OCI-LY1 (cell line): ENCODE measurements at regions not wholly inside any gene's neighbourhood (a gene's known extent, or its start where the extent isn't known, plus 50 kb on each side); places are given as distances from the start of the nearest gene placed in this dataset.
"Not testable (repeated sequence)": the region's sequence is repeated elsewhere in the genome, so short reads cannot be mapped to it uniquely, and the experiment has no call there.

Experiments used
- H2AFZ ChIP-seq: fragments of 200-600 bp; sonication (generic), shearing (Covaris generic); 2 replicates; pipeline ENCODE4 v1.6.0; 2014; ENCODE audit warnings: antibody characterized with exemption, mild to moderate bottlenecking, low read length
- H3F3A ChIP-seq: fragments of 200-600 bp; sonication (generic), shearing (Covaris generic); 2 replicates; pipeline ENCODE4 v1.6.0; 2014; ENCODE audit warnings: mild to moderate bottlenecking, antibody characterized with exemption, low read length, moderate library complexity; ENCODE audit not compliant: insufficient read depth
- H3K27ac ChIP-seq: fragments of 200-600 bp; sonication (generic); 2 replicates; pipeline ENCODE4 v1.5.1; 2014; ENCODE audit warnings: low read length, mixed run types, mild to moderate bottlenecking, low read depth; ENCODE audit not compliant: poor library complexity, severe bottlenecking
- H3K27me3 ChIP-seq: fragments of 200-600 bp; sonication (generic); 2 replicates; pipeline ENCODE4 v1.6.0; 2014; ENCODE audit warnings: antibody characterized with exemption, mild to moderate bottlenecking, low read length, moderate library complexity; ENCODE audit not compliant: insufficient read depth
- H3K36me3 ChIP-seq: fragments of 200-600 bp; sonication (generic); 2 replicates; pipeline ENCODE4 v1.6.1; 2014; ENCODE audit warnings: mild to moderate bottlenecking, antibody characterized with exemption, low read length, moderate library complexity, mixed read lengths; ENCODE audit not compliant: insufficient read depth
- H3K4me1 ChIP-seq: fragments of 200-600 bp; sonication (generic); 2 replicates; pipeline ENCODE4 v1.5.1; 2014; ENCODE audit warnings: mild to moderate bottlenecking, low read length, moderate library complexity; ENCODE audit not compliant: insufficient read depth, severe bottlenecking
- H3K4me2 ChIP-seq: fragments of 200-600 bp; sonication (generic), shearing (Covaris generic); 2 replicates; pipeline ENCODE4 v1.6.1; 2014; ENCODE audit warnings: low read length
- H3K4me3 ChIP-seq: fragments of 200-600 bp; sonication (generic); 2 replicates; pipeline ENCODE4 v1.5.1; 2014; ENCODE audit warnings: low read length, low read depth, mild to moderate bottlenecking, mixed read lengths; ENCODE audit not compliant: poor library complexity, severe bottlenecking
- H3K79me2 ChIP-seq: fragments of 200-600 bp; shearing (Covaris generic); 2 replicates; pipeline ENCODE4 v1.6.1; 2016; ENCODE audit warnings: mixed run types, low read length, mixed read lengths; ENCODE audit not compliant: insufficient read depth
- H3K9ac ChIP-seq: fragments of 200-600 bp; sonication (generic), shearing (Covaris generic); 2 replicates; pipeline ENCODE4 v1.6.1; 2014; ENCODE audit warnings: mild to moderate bottlenecking, low read length, mixed read lengths
- H3K9me2 ChIP-seq: fragments of 200-600 bp; sonication (generic), shearing (Covaris generic); 2 replicates; pipeline ENCODE4 v1.6.1; 2014; ENCODE audit warnings: low read depth, mild to moderate bottlenecking, low read length, mixed read lengths
- H3K9me3 ChIP-seq: fragments of 200-600 bp; shearing (Covaris generic); 2 replicates; pipeline ENCODE4 v1.6.1; 2014; ENCODE audit warnings: low read length, mixed read lengths
- H4K20me1 ChIP-seq: fragments of 200-600 bp; sonication (generic), shearing (Covaris generic); 2 replicates; pipeline ENCODE4 v1.6.0; 2016; ENCODE audit warnings: mild to moderate bottlenecking, low read length; ENCODE audit not compliant: insufficient read depth
- CTCF ChIP-seq: fragments of 200-600 bp; sonication (generic), shearing (Covaris generic); IDR thresholded peaks from 2 replicates; pipeline ENCODE4 v1.5.1; 2017; ENCODE audit warnings: mild to moderate bottlenecking, antibody characterized with exemption, low read length, moderate library complexity, mixed read lengths
- EZH2 ChIP-seq: fragments of 200-600 bp; sonication (generic), shearing (Covaris generic); IDR thresholded peaks from 2 replicates; pipeline ENCODE4 v1.8.0; 2017; ENCODE audit warnings: borderline replicate concordance, mixed run types, mild to moderate bottlenecking, antibody characterized with exemption, low read length, moderate library complexity, mixed read lengths

DNA sequence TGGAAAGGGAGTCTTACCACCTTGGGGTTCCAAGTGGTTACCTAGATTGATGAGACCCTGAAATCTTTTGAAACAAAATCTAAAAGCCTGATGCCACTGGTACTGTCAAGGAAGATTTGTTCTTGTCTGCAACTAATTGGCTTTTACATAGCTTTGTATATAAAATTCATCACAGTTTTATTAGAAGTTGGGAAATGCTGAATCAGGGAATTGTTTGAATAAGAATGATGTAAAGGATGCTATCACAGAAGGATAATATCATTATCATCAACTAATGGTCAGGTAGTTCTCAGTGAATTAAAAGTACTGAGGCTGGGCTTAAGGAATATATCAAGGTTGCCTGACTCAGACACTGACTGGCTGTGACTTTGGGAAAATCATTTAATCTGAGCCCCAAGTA, 248.3 kb upstream of the STXBP6 start:
- Histone ChIP-seq H3K9ac (no peak overlapping the region), H3K79me2 (no peaks in the 10 kb centered on the region), H2AFZ (no peak overlapping the region), H3K4me1 (no peaks in the 10 kb centered on the region), H3K27ac (no peak overlapping the region), H3F3A (no peaks in the 10 kb centered on the region), H3K36me3 (no peaks in the 10 kb centered on the region), H3K27me3 (no peaks in the 10 kb centered on the region), H3K4me2 (no peak overlapping the region), H3K9me3 (no peaks in the 10 kb centered on the region), H3K9me2 (no peaks in the 10 kb centered on the region), H3K4me3 (no peak overlapping the region), H4K20me1 (no peaks in the 10 kb centered on the region)
- TF ChIP-seq CTCF (no peak), EZH2 (no peak)

DNA sequence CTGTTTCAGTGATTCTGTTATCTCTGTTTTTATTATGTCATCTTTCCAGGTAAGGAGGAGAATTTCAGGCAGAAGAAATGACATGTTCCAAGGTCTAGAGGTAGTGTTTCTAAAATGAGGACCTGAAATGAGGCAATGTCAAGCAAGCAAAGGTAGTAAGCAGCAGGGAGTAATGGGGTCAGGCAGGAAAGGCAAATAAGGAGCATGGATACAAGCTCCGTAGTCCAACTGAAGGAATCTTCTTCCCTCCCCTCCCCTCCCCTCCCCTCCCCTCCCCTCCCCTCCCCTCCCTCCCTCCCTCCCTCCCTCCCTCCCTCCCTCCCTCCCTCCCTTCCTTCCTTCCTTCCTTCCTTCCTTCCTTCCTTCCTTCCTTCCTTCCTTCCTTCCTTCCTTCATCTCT, 240.2 kb upstream of the STXBP6 start:
- not testable (repeated sequence) for H4K20me1 ChIP-seq, H3K4me3 ChIP-seq, H3K9ac ChIP-seq, H3K79me2 ChIP-seq, H3K36me3 ChIP-seq, H3K4me1 ChIP-seq, H3K4me2 ChIP-seq, H3K27ac ChIP-seq, H3F3A ChIP-seq, H3K9me3 ChIP-seq, H2AFZ ChIP-seq, H3K27me3 ChIP-seq, H3K9me2 ChIP-seq

DNA sequence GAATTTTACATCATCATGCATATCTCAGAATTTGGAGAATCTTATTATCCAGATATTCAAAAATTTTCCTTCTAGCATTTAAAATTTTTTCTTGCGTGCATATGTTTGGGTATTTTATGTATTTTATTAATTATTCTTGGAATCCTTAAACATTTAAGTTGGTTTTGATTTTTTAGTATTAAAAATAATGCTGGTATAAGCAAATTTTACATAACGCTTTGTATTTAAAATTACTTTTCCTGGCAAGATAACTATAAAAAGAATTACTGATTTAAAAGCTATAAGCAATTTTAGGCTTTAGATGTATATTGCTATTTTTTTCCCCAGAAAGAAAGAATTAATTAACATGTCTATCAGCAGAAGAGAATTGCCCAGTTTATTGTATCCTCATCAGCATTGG, 224.6 kb upstream of the STXBP6 start:
- no peak overlapping the region for H3K4me2 ChIP-seq
- no peaks in the 10 kb centered on the region for H4K20me1 ChIP-seq
- TF ChIP-seq EZH2 (no peak), CTCF (no peak)
- H3F3A ChIP-seq = no peaks in the 10 kb centered on the region
- no peaks in the 10 kb centered on the region for H3K27me3 ChIP-seq
- H3K36me3 ChIP-seq = no peaks in the 10 kb centered on the region
- no peak overlapping the region for H3K27ac ChIP-seq
- no peak overlapping the region for H3K4me3 ChIP-seq
- no peaks in the 10 kb centered on the region for H3K79me2 ChIP-seq
- H3K9me2 ChIP-seq = no peaks in the 10 kb centered on the region
- H3K9ac ChIP-seq = no peak overlapping the region
- no peak overlapping the region for H2AFZ ChIP-seq
- no peaks in the 10 kb centered on the region for H3K9me3 ChIP-seq
- no peaks in the 10 kb centered on the region for H3K4me1 ChIP-seq

DNA sequence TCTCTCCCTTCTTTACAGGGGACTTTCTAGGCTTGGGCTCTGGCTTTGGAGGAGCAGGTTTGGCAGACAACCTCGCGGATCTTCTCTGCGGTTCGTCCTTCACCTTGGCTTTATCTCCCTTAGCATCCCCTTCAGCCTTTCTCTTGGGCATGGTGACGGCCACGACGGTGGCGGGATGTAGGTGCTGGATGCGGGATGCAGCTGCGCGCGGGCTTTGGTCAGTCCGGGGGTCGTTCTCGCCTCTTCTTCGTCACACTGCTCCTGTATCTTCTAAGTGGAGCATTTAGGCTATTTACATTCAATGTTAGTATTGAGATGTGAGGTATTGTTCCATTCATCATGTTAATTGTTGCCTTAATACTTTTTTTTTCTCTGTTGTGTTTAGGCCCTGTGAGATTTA, 217.2 kb upstream of the STXBP6 start:
- Histone ChIP-seq H3K4me2 (no peak overlapping the region), H4K20me1 (no peaks in the 10 kb centered on the region), H3K4me1 (no peaks in the 10 kb centered on the region), H2AFZ (no peak overlapping the region), H3K36me3 (no peaks in the 10 kb centered on the region), H3K27ac (no peak overlapping the region), H3F3A (no peaks in the 10 kb centered on the region), H3K79me2 (no peaks in the 10 kb centered on the region), H3K9me3 (no peaks in the 10 kb centered on the region), H3K9me2 (no peaks in the 10 kb centered on the region), H3K4me3 (no peak overlapping the region), H3K9ac (no peak overlapping the region), H3K27me3 (no peaks in the 10 kb centered on the region)
- no peak for TF ChIP-seq CTCF
- TF ChIP-seq EZH2 = no peak
